GM21360 (cell line): ENCODE measurements at regions not wholly inside any gene's neighbourhood (a gene's known extent, or its start where the extent isn't known, plus 50 kb on each side); places are given as distances from the start of the nearest gene placed in this dataset.

ENCODE experiments used
- ATAC-seq: cut with Tn5 transposase; IDR thresholded peaks from one replicate; pipeline ENCODE4 v1.9.1; 2021; ENCODE audit warnings: mild to moderate bottlenecking, moderate library complexity; ENCODE audit not compliant: unreplicated experiment

DNA sequence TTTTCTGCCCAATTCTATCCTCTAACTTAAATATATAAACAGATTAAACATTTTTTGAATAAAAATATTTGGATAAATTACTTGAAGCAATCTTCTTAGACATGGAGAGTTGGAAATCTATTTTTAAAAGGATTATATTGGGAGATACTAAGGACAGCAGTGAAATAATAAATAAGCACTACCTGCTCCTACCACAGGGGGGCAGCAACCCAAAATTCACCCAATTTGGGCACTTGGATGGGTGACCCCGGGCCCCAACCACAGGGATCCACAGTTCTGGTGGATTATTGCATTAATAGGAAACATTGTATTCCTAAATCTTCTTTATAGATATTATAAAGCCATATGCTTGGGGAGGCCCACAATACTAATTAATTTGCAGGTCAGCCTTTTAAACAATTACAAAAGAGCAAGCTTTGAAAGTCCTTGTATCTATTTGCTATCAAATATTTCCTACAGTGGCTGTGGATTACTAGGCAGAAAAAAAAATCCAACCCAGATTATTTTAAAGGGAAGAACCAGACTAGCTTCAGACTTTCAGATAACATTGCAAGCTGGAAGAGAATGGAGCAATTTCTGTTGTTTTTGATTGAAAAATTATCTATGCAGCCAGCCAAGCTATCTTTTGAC is 66.4 kb upstream of the PDE10A start:
- peak; percentile 54 for ATAC-seq

DNA sequence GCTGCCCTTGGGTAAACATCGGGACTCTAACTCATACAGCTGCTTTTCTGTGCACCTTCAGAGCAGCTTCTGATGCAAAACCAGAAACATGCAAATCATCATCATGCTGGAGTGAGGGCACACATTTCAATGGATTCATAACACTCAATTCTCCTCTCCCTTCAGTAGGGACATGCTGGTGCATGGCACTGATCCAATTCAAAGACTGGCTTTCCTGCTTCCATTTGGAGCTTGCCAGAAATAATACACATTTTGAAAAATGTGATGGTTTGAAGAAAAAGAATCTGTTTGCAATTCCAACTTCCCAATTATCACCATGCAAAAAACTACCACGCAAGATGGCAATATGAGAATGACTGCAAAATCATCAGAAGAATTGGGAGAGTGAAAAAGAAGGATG is 65.2 kb upstream of the PDE10A start:
- ATAC-seq = no peak

DNA sequence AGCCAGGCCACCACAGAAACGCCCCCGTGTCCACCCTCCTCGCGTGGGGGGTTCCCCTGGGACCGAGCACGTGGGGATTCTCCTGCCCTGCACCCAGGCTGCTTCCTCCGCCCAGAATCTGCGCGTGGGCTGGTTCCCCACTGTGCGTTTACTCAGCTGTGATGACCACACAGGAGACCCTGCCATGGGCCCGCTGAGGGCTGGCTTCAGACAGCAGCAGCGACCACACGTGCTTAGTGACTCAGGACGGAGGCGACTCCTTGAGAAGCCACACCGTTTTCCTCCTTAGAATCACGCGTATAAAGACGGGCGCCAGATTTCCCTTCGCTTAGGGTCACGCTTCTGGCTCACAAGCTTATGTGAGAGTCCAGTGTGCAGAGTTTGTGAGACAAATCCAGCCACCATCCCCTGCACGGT is 63.9 kb upstream of the PDE10A start:
- ATAC-seq = no peak

DNA sequence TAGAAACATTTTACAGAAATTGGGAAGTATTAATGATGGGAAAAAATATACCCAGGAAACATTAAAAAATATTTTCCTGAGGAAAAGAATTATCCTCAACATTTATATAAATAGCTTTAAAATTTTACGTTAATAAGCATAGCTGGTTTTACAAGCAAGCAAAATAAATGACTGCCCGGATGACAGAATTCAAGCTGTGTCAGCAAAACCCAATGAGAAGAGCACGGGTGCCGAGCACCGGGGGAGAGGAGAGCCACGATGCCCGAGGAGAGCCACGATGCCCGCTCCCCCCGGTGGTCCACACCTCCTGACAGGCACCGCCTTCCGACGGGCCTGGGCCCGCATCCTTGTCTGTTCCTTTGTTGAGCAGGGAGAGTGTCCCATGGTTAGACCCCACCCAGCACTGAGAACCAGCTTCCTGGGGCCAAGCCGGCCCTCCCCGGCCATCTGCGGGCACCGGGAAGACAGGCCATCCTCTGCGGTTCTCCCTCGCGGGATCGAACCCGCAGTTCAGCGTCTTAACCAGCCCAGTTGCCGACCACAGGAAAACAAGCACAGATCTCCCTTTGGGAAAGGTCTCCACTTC is 63.3 kb upstream of the PDE10A start:
- ATAC-seq = no peak

DNA sequence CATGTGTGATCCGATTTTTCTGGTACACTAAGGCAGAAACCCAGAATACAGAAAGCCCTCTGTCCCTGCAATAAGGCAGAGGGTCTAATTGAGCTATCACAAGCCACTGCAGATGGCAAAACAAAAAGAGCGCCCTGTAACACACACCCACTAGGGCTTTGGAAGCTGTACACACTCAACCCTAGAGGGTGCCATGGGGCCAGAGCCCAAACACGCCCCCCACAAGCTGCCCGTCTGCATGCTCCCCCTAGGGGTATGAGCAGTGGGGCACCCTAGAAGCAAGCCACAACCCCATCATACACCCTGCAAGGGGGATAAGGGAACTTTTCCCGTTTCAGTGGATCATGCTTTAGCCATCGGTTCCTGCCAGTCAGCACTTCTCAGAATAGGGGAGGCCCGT is 62.2 kb upstream of the PDE10A start:
- ATAC-seq = no peak

DNA sequence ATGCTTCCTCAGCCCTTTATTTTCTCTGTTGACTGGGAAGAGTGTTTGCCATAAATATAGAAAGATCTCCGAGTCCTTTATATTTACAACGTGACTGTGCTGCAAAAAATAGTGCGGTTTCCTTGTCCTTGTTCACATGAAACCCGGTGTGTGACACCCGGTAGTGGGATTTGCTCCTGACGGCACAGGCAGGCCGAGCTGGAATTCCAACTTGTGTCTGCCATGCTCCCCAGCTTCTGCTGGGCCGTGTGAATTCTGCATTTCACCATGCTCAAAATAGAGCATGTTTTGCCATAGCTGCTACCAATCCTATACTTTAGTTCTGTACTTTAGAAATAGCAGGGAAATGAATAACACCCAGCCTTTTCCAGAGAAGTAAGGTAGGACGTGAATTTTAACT is 60.3 kb upstream of the PDE10A start:
- ATAC-seq = no peak

DNA sequence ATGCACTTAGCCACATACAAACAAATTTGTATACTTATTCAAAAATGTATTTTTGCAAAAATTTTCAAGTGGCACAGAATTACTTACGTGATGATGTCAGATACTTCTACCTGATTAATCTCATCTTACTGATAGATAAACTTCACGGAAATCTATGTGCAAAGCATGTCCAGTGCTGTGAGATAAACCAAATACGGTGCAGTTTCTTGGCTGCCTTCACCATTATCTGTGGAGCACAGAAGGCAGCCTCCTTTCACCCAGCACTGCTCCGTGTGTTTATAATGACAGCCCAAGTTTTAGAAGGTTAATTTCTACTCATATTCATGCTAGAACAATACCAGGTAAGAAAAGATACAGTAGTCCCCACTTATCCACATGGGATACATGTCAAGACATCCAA is 59.0 kb upstream of the PDE10A start:
- no peak for ATAC-seq

DNA sequence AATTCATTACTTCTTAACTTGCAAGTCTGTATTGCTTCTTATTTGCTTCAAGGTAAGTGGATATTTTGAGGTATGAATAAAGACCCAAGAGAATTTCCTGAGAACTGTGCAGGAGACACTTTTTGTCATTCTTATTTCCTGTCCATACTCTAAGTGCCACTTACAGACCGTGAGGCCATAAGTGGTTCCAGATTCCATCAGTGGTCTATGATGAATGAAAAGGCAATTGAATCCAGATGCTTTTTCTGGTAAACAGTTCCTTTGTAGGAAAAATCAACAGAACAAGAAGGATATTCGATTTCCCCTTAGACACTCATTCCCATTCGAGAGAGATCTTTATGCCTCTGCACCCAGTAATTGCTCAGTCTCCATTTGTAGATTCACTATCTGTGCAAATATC is 58.3 kb upstream of the PDE10A start:
- no peak for ATAC-seq

DNA sequence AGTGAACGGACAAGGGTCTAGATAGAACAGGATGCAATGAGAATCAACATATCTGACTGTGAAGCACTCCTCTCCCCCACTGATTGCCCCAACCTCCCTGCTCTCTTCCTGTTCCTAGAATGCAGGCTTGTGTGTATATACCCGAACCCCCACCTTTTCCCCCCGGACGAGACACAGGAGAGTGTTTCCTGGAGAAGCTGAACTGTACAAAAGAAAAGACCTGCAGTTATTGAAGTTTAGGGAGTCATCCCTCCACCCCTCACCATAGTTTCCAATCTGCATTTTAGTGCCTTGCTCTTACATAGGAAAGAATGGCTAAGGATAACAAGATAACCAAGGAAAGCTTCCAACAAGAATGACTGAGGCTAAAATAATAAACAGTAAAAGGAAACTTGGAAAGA is 55.5 kb upstream of the PDE10A start:
- no peak for ATAC-seq

DNA sequence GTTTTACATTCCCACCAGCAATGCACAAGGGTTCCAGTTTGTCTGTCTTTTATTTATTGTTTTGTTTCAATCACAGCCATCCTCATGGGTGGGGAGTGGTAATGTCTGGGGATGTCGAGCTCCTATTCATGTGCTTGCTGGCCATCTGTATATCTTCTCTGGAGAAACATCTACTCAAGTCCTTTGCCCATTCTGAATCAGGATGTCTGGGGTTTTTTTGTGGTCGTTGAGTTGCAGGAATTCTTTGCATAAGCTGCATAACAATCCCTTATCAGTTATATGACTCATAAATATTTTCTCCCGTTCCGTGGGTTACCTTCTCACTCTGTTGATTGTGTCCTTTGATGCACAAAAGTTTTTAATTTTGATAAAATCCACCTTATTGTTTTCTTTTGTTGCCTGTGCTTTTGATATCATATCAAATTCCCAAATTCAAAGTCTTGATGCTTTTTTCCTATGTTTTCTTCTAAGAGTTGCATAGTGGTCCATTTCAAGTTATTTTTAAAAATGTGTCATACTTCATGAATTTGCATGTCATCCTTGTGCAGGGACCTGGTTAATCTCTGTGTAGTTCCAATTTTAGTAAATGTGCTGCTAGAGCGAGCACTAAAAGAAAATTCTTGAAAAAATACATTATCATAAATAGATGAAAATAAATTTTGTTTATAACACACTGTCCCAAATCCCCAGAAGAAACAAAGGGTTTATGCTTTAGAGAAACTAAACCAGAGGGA is 54.9 kb upstream of the PDE10A start:
- ATAC-seq = no peak

DNA sequence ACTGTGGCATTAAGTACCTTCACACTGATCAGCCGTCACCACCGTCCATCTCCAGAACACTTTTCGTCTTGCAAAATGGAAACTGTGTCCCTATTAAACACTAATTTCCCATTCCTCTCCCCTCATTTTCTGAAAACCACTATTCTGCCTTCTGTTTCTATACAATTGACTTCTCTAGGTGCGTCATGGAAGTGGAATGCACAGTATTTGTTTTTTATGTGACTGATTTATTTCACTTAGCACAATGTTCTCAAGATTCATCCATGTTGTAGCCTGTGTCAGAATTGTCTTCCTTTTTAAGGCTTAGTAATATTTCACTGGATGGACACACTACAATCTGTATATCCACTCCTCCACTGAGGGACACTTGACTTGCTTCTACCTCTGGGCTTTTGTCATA is 53.8 kb upstream of the PDE10A start:
- ATAC-seq = no peak

DNA sequence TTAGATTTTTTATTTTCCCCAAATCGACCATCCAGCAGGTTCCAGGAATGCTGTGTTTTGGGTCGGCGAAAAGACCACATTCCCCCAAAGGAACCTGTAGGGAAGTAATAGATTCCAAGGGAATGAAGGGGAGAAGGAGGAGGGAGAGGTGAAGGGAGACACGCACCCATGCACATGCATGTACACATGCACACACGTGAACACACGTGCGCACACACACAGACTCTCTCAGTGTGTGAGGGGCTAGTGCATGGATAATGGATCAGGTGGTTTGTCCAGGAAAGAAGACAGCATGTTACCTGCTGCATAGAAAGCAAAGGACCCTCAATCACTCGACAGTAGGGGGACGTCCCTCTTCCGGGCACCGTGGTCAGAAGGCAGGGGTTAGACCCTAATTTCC is 52.4 kb upstream of the PDE10A start:
- ATAC-seq = no peak

DNA sequence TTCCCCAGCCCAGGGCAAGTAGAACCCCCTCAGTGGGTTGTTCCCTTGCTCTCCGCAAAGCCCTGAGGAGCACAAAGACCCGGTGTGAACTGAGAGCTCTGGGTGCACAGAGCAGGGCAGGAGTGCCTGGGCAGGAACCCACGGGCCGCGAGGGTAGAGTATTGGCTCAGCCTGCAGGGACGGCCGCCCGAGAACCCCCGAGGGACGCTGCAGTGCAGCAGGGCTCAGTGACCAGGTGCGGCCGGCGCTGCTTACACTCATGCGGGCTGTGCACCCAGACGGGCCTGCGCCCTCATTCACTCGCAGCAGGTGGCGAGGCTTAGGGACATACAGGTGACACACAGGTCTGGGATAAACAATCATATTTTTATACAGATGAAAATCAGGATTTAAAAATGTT is 51.9 kb upstream of the PDE10A start:
- no peak for ATAC-seq

DNA sequence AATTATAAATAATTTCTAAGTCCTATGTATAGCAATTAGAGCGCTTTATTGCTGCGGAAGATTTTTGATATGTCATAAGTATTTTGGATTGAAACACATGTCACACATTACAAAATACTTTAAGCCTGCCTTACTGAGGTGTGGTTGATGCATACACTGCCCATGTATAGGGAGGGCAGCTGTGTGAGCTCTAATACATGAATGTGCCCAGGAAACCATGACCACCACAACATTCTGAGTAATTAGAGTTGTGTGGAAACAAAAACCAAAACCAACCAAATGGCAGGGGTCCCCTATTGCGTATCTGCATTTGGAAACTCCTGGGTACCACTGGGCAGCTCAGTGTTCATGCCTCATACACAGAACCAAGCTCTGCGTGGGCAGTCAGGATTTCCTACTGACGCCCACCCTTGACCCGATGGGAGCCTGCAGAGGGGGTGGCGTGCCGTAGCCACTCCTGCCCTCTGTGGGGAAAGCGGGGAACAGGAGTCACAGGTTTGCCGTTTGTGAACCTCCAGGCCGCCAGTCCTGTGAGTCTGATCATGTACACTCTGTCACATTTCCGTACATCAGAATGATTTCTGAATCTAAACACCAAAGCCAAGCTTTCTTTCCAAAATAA is 50.9 kb upstream of the PDE10A start:
- ATAC-seq = no peak
